GM19099 (cell line): ENCODE measurements at regions not wholly inside any gene's neighbourhood (a gene's known extent, or its start where the extent isn't known, plus 50 kb on each side); places are given as distances from the start of the nearest gene placed in this dataset.

Experiments used
- POLR2A ChIP-seq: IDR thresholded peaks from 3 replicates; pipeline ENCODE4 v1.6.1; 2011; ENCODE audit warnings: low read depth; ENCODE audit not compliant: insufficient read length; ENCODE audit errors: extremely low read depth

DNA sequence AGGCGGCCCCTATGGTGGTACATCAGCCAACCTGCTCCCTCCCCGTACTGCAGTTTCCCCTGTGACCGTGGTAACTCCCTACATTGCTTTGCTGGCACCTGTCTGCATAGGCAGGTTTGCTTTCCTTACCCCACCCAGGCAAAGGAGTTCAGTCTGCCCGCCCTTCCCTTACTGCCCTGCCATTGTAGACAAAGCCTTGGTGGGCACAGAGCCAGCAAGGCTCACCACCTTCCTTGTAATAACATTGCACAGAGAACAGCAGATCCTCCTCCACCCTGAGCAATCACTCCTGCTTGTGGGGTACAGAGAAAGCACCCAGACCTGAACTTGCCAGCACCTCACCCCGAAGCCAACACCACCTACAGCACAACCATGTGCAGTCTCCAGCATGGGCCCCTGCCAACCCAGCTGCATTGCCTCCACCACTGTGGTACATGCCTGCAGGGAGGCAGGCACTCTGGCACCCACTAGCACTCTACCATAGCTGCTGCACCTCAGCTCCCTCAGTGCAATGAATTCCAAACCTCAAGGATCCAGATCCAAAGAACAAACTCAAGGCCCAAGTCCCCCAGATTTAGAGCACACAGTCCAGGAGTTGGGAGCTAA lies 192.7 kb upstream of the KCNMB2 start:
- no peak for TF ChIP-seq POLR2A

- no peak for TF ChIP-seq POLR2A
Observed at GRCh38 chr3:178345944-178346343, 190.3 kb upstream of the KCNMB2 start.

GRCh38 chr3:178350763-178351162 lies 185.5 kb upstream of the KCNMB2 start:
- TF ChIP-seq POLR2A: no peak

- TF ChIP-seq POLR2A: no peak
Observed at GRCh38 chr3:178352326-178353005, 183.8 kb upstream of the KCNMB2 start.

GRCh38 chr3:178353006-178353694 lies 183.1 kb upstream of the KCNMB2 start:
- no peak for TF ChIP-seq POLR2A

DNA sequence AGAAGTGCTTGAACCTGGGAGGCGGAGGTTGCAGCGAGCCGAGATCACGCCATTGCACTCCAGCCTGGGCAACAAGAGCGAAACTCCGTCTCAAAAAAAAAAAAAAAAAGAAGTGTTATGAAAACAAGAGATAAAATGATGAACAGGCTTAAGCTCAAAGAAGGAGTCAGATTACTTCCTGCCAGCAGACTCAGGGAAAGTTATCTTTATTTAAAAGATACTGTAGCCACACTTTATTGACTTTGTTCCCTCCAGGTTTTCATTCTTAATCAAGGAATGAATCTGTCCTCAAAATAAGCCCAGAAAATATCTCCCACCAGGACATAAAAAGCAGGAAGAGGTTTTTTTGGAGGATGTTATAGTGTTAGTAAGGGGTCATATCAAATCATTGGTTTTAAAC lies 176.5 kb upstream of the KCNMB2 start:
- no peak for TF ChIP-seq POLR2A

DNA sequence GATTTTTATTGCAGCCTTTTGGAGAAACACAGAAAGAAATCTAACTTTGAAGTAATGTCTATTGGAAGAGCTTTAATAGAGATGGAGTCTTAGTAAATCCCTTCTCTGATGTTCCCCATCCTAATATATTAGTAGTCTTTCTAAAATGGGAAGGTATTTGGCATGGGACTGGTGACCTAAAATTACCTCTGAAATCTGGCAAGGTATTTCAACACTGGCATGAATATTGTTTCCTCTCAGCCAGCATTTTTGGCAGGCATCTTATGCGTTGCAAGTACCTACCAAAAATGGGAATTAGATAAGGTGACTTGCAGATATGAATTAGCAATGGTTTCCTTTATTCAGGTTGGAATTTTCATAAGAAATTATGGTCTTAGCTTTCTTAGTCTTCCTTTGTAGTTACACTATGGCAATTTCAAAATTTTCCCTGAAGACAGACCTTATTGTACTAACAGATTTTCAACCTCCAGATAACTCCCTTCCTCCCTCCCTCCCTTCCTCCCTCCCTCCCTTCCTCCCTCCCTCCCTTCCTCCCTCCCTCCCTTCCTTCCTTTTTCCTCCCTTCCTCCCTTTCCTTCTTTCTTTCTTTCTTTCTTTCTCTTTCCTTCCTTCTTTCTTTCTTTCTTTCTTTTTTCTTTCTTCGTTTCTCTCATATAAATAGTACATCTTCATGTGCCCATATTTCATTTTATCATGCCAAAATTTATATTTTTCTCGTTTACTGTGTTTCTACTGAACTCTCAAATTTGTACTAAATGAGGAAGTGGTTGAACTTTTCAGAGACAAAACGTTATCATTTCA lies 168.2 kb upstream of the KCNMB2 start:
- TF ChIP-seq POLR2A: no peak

DNA sequence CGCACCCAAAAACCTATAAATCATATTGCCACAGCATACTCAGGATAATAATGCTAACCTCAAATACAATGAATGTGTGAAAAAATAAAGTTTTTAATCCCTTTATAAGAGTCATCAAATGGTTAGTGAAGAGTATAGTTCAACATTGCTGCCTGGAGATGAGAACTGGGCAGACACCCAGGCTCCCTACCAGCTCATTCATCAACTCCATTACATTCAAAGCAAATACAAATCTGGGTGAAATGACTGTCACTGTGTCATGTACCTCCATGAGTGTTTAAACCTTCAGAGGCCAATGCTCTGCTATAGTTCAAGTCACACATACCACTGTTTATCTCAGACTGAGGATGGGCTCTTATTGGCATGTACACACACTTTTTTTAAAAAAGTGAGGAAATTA lies 167.2 kb upstream of the KCNMB2 start:
- TF ChIP-seq POLR2A: no peak

DNA sequence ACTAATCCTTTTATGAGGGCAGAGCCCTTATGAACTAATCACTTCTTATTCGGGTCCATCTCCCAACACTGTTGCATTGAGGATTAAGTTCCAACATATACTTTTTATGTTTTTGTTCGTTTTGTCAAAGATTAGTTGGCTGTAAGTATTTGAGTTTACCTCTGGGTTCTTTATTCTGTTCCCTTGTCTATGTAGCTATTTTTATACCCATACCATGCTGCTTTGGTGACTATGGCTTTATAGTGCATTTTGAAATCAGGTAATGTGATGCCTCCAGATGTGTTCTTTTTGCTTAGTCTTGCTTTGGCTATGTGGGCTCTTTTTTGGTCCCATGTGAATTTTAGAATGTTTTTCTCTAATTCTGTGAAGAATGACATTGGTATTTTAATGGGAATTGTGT lies 166.4 kb upstream of the KCNMB2 start:
- no peak for TF ChIP-seq POLR2A

- no peak for TF ChIP-seq POLR2A
Observed at GRCh38 chr3:178370387-178370786, 165.8 kb upstream of the KCNMB2 start.

GRCh38 chr3:178381555-178381954 lies 154.7 kb upstream of the KCNMB2 start:
- no peak for TF ChIP-seq POLR2A

DNA sequence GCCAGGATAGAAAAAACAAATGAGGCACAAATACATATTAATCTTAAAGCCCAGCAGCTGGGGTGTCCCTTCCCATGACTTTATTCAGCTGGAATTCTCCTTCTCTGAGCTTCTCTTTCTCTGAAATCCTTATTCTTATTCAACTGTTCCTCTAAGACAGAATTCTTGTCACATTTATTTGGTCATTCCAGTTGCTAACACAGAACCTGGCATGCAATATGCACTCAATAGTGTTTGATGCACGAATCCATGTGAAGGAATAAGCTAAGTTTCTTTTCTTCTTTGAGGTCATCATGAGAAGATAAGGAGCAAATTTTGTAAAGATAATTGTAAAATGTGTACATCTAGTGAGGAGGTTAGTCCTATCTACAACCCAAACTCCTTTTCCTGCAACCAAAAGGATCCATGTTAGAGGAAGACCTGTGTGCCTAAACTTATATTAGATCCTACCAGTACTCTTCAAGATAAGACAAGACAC lies 154.2 kb upstream of the KCNMB2 start:
- no peak for TF ChIP-seq POLR2A

DNA sequence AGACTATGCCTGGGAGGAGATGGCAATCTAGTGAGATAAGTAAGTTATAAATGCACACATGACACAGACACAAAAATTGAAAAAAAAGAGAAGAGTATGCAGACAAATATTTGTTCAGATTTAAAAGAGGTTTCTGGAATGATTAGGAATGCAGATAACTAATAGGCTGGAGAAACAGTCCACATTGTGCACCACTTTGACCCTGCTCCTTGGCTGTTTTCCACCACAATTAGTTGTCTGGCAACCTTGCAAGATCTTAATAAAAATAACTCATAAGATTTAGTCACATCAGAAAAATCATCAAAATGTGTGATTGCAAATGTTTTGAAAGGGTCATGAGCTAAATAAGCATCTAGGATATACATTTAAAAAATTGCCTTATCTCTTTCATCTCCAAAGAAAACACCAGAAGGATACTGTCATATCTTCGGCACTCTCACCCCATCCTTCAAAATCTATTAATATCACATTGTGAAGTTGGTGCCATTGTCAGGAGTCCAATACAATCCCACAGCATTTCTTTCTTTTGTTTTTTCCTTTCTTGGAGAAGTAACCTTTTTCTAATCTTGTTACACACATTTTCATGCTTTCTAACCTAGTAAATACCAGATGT lies 153.7 kb upstream of the KCNMB2 start:
- TF ChIP-seq POLR2A: no peak

- no peak for TF ChIP-seq POLR2A
Observed at GRCh38 chr3:178384321-178385230, 151.7 kb upstream of the KCNMB2 start.
